PC-3 (cell line): ENCODE measurements at regions not wholly inside any gene's neighbourhood (a gene's known extent, or its start where the extent isn't known, plus 50 kb on each side); places are given as distances from the start of the nearest gene placed in this dataset.

Source experiments
- EZH2phosphoT487 ChIP-seq: fragments of 300-600 bp; sonication (generic); IDR thresholded peaks from 2 replicates; pipeline ENCODE4 v1.6.1; 2018; ENCODE audit warnings: mild to moderate bottlenecking, antibody characterized with exemption, low read length, borderline replicate concordance
- TF ChIP-seq, protein P1 (sequence below): fragments of 300-600 bp; sonication (generic); conservative IDR thresholded peaks from 2 replicates; pipeline ENCODE4 v1.5.1; 2017; ENCODE audit warnings: antibody characterized with exemption, low read depth, mild to moderate bottlenecking, low read length

DNA sequence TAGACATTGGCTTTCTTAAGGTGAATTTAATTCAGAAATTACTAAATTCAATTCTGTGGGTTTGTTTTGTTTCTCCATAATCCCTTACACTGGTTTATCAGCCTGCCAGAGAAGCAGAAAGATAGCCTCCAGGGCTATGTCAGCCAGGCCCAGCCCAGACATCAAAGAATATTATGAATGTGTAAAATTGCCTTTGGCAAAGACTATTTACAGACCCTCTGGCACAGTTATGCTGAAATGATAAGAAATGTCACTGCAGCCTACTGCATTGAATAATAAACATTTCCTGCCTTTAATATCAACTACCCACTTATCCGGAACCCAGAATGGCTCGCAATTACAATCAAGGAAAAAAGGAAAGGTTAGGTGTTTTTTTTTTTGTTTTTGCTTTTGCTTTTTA, 562.5 kb upstream of the LRRC4C start:
- TF ChIP-seq, protein P1, sequence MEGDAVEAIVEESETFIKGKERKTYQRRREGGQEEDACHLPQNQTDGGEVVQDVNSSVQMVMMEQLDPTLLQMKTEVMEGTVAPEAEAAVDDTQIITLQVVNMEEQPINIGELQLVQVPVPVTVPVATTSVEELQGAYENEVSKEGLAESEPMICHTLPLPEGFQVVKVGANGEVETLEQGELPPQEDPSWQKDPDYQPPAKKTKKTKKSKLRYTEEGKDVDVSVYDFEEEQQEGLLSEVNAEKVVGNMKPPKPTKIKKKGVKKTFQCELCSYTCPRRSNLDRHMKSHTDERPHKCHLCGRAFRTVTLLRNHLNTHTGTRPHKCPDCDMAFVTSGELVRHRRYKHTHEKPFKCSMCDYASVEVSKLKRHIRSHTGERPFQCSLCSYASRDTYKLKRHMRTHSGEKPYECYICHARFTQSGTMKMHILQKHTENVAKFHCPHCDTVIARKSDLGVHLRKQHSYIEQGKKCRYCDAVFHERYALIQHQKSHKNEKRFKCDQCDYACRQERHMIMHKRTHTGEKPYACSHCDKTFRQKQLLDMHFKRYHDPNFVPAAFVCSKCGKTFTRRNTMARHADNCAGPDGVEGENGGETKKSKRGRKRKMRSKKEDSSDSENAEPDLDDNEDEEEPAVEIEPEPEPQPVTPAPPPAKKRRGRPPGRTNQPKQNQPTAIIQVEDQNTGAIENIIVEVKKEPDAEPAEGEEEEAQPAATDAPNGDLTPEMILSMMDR = no peak
- no peak for TF ChIP-seq EZH2phosphoT487
